Heart left ventricle (tissue), 16 donors: ENCODE measurements at regions not wholly inside any gene's neighbourhood (a gene's known extent, or its start where the extent isn't known, plus 50 kb on each side); places are given as distances from the start of the nearest gene placed in this dataset.

Experiments used
- ATAC-seq, 4 donors: fragments of 200-7000 bp; cut with Tn5 transposase; one replicate each; pipeline ENCODE4 v1.9.1; 2020 to 2022; ENCODE audit warnings: moderate library complexity in 4 of 4, mild to moderate bottlenecking in 3 of 4, moderate number of reproducible peaks in 1 of 4
- DNase-seq, 5 donors: peaks; one replicate each; pipeline ENCODE4 v3.0.0-alpha.2; 2020
- H3K27ac ChIP-seq, 12 donors: fragments of 200-600 bp; sonication (generic) in 4 of 12; one replicate each; pipeline versions ENCODE4 v1.5.0 to v1.8.0; 2016 to 2022; ENCODE audit warnings: mild to moderate bottlenecking in 2 of 12
- H3K27me3 ChIP-seq, 9 donors: fragments of 200-600 bp; sonication (generic) in 2 of 9; one replicate each; pipeline versions ENCODE4 v1.5.1 to v1.8.0; 2016 to 2022; ENCODE audit warnings: mild to moderate bottlenecking in 3 of 9
- H3K36me3 ChIP-seq, 9 donors: fragments of 200-600 bp; sonication (generic) in 2 of 9; one replicate each; pipeline versions ENCODE4 v1.5.0 to v1.8.0; 2018 to 2022; ENCODE audit warnings: mild to moderate bottlenecking in 2 of 9
- H3K4me1 ChIP-seq, 12 donors: fragments of 200-600 bp; sonication (generic) in 4 of 12; one replicate each; pipeline versions ENCODE4 v1.5.0 to v1.8.0; 2016 to 2022; ENCODE audit warnings: mild to moderate bottlenecking in 3 of 12
- H3K4me3 ChIP-seq, 12 donors: fragments of 200-600 bp; sonication (generic) in 4 of 12; one replicate each; pipeline versions ENCODE4 v1.5.0 to v1.8.0; 2017 to 2022; ENCODE audit warnings: mild to moderate bottlenecking in 9 of 12, moderate library complexity in 4 of 12
- H3K9me3 ChIP-seq, 12 donors: fragments of 200-600 bp; sonication (generic) in 4 of 12; one replicate each; pipeline versions ENCODE4 v1.5.0 to v1.8.0; 2016 to 2022; ENCODE audit warnings: mild to moderate bottlenecking in 1 of 12
- POLR2A ChIP-seq, 2 donors: fragments of 450-650 bp; IDR thresholded peaks; one replicate each; pipeline ENCODE4 v1.6.1; 2017; ENCODE audit warnings: antibody characterized with exemption in 2 of 2, mild to moderate bottlenecking in 2 of 2, moderate library complexity in 2 of 2
- WGBS, 4 donors: extraction: QIAGEN DNeasy Blood & Tissue Kit in 2 of 4; methylation state at CpG; one replicate each; pipeline versions ENCODE4 v1.1.5 to v1.1.7; 2013 to 2018; 5-methylcytosine and 5-hydroxymethylcytosine counted together
- intact Hi-C, 10 donors: fragments of 100-400 bp; cut with DNase I; formaldehyde crosslinking; loops; one replicate each; pipeline versions ENCODE4 v1.11.1 to v1.14.2; 2022
- TF ChIP-seq, protein P1 (sequence below), 12 donors: fragments of 200-600 bp; sonication (generic) in 4 of 12; IDR thresholded peaks; one replicate each; pipeline versions ENCODE4 v1.5.0 to v1.8.0; 2018 to 2022; ENCODE audit warnings: antibody characterized with exemption in 12 of 12, mild to moderate bottlenecking in 5 of 12
- donor health status: ischemic (EF 13 %, LVEDD 7.1; RV severe dilation, severe dysfunction).
- donor health status: healthy with polysubstance abuse.
- donor health status: DM: no; HTN: yes; CAD: no.
- donor health status: DM: no; HTN: no; CAD: no.
- donor health status: ischemic (EF 25% LVEDD 6.9; RV normal size, moderate dysfunction).
- donor health status: ischemic (EF 25% LVEDD 5.7; RV mildly dilated, moderate dysfunction).
- donor health status: healthy.
- donor health status: DM: yes; HTN: yes; CAD: no.
- donor health status: ischemic (EF 35%, LVEDD 5.7; RV mildly dilated, moderate dysfunction).
- donor health status: nonischemic (EF 11% LVEDD 7.7; RV severe dilation, severe dysfunction).
- donor health status: DM: yes; HTN: yes; CAD: no.
- donor health status: PGD.
- donor health status: ischemic (EF 29% LVEDD 5.4; RV normal size, mild dysfunction).
- donor health status: nonischemic (EF 23%, LVEDD 6.1; RV moderate dilation, normal function).

DNA sequence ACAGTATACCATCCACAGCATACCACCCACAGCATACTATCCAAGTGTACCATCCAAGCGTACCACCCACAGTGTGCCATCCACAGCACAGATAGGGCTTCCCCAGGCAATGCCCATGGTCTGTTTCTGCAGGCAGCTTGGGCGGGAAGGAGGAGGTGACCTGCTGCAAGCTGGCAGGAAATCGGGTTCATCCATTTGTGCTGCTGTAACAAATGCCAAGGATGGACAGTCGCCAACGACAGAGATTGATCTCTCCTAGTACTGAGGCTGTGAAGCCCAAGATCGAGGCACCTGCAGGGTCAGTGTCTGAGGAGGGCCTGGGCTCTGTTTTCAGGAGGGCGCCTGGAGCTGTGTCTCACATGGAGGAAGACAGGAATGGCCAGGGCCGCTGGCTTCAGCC lies 93.6 kb upstream of the SNTG2 start:
- Histone ChIP-seq H3K4me1 (no peaks in the 10 kb centered on the region), H3K9me3 (no peaks in the 10 kb centered on the region), H3K4me3 (no peak overlapping the region), H3K36me3 (no peaks in the 10 kb centered on the region), H3K27ac (no peak overlapping the region), H3K27me3 (peaks cover 0 to 7% (median 0%) of the 10 kb centered on the region in 9 donors)
- TF ChIP-seq POLR2A (IDR thresholded peaks at IDR 0.05): no peak
- TF ChIP-seq, protein P1, sequence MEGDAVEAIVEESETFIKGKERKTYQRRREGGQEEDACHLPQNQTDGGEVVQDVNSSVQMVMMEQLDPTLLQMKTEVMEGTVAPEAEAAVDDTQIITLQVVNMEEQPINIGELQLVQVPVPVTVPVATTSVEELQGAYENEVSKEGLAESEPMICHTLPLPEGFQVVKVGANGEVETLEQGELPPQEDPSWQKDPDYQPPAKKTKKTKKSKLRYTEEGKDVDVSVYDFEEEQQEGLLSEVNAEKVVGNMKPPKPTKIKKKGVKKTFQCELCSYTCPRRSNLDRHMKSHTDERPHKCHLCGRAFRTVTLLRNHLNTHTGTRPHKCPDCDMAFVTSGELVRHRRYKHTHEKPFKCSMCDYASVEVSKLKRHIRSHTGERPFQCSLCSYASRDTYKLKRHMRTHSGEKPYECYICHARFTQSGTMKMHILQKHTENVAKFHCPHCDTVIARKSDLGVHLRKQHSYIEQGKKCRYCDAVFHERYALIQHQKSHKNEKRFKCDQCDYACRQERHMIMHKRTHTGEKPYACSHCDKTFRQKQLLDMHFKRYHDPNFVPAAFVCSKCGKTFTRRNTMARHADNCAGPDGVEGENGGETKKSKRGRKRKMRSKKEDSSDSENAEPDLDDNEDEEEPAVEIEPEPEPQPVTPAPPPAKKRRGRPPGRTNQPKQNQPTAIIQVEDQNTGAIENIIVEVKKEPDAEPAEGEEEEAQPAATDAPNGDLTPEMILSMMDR (IDR thresholded peaks at IDR 0.05): no peak
- intact Hi-C loops: loop anchor here in 5 of 10 donors (5.0 to 10.0 kb wide), 2 partner anchors 688 to 690 kb away; no protein-coding TSS in a partner anchor
- peak in 1 of 4 donors; percentile 33 for ATAC-seq
- no peak for DNase-seq
- 79 to 85% (median 83%) methylated on average over 6 to 8 of the region's 8 CpGs for WGBS, 4 donors

DNA sequence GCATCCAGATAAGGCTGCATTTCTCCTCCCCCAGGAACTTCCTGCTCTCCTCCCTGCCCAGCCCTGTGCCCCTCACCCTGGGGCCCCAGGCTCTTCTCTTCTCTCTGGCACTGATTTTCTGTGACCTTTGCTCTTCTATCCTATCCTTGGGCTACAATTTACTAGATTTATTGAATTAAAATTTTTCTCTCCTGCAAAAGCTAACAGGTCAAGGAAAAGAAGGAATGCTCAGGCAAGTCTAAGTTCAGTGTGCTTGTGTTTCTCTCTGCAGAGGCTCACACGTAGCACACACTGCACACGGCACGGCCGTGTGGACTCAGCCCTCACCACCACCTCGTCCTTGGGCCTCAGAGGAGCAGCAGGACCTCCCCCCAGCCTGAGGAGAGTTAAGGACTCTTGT lies 94.2 kb upstream of the SNTG2 start:
- no peak overlapping the region for H3K4me3 ChIP-seq
- H3K27ac ChIP-seq: no peak overlapping the region
- intact Hi-C loops: loop anchor here in 5 of 10 donors (5.0 to 10.0 kb wide), 2 partner anchors 688 to 691 kb away; no protein-coding TSS in a partner anchor
- H3K27me3 ChIP-seq: peaks cover 0 to 3% (median 0%) of the 10 kb centered on the region in 9 donors
- TF ChIP-seq POLR2A (IDR thresholded peaks at IDR 0.05): no peak
- TF ChIP-seq, protein P1 (IDR thresholded peaks at IDR 0.05): no peak
- ATAC-seq (no peak), DNase-seq (no peak)
- no peaks in the 10 kb centered on the region for H3K36me3 ChIP-seq
- no peaks in the 10 kb centered on the region for H3K9me3 ChIP-seq
- H3K4me1 ChIP-seq: no peaks in the 10 kb centered on the region
- WGBS, 4 donors: 66 to 83% (median 77%) methylated on average over 5 of the region's 5 CpGs

GRCh38 chr2:856041-856440 lies 94.6 kb upstream of the SNTG2 start:
- 62 to 65% (median 64%) methylated on average over 2 of the region's 2 CpGs for WGBS, 4 donors
- TF ChIP-seq, protein P1 (IDR thresholded peaks at IDR 0.05): no peak
- no peak for TF ChIP-seq POLR2A (IDR thresholded peaks at IDR 0.05)
- Histone ChIP-seq H3K36me3 (no peaks in the 10 kb centered on the region), H3K4me3 (no peak overlapping the region), H3K9me3 (no peaks in the 10 kb centered on the region), H3K27me3 (no peaks in the 10 kb centered on the region), H3K4me1 (no peaks in the 10 kb centered on the region), H3K27ac (no peak overlapping the region)
- ATAC-seq: no peak
- DNase-seq: no peak
- intact Hi-C loops: loop anchor here in 5 of 10 donors (5.0 to 10.0 kb wide), 2 partner anchors 689 to 691 kb away; no protein-coding TSS in a partner anchor

- Histone ChIP-seq H3K27ac (no peak overlapping the region), H3K36me3 (no peaks in the 10 kb centered on the region), H3K9me3 (no peaks in the 10 kb centered on the region), H3K4me1 (no peaks in the 10 kb centered on the region), H3K27me3 (no peaks in the 10 kb centered on the region), H3K4me3 (no peak overlapping the region)
- TF ChIP-seq, protein P1 (IDR thresholded peaks at IDR 0.05): no peak
- TF ChIP-seq POLR2A (IDR thresholded peaks at IDR 0.05): no peak
- intact Hi-C loops: loop anchor here in 5 of 10 donors (5.0 to 10.0 kb wide), 2 partner anchors 690 to 692 kb away; no protein-coding TSS in a partner anchor
- ATAC-seq (no peak), DNase-seq (no peak)
- 69 to 75% (median 74%) methylated on average over 10 of the region's 10 CpGs for WGBS, 4 donors
Observed at GRCh38 chr2:855177-855576, 95.5 kb upstream of the SNTG2 start.
